ENCODE measurements at regions not wholly inside any gene's neighbourhood (a gene's known extent, or its start where the extent isn't known, plus 50 kb on each side); places are given as distances from the start of the nearest gene placed in this dataset.

DNA sequence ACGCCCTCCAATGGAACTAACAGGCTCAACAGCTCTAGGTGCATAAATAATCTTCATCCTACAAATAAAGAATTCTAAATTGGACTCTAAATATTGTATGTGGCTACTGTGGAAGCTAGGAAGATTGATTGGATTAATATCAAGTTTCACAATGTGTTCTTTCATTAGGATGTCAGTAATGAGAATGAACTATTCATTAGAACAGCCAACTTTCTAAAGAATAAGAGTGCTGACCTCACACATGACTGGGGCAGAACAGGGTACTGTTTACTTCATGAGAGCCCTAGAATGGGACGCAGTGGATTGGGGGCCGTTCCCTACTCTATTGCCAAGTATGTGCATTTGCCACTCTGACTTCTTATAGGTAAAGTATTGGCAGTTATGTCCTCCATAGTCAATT, 528.2 kb upstream of the RBFOX1 start:
- intact Hi-C loops (cut with micrococcal nuclease; ENCODE audit: unreplicated experiment): no loop called here
- Histone ChIP-seq H3K9ac (ENCODE audit: insufficient read depth, low read depth, low read length) (no peak overlapping the region), H3K4me2 (ENCODE audit: low read depth, low read length) (no peak overlapping the region), H3K4me3 (replicated peaks in 1 of 3; ENCODE audit: insufficient read depth in 1 of 3, low read depth in 2 of 3, low read length in 3 of 3) (no peak overlapping the region), H3K27me3 (ENCODE audit: control insufficient read depth in 1 of 2, insufficient read depth in 2 of 2, low read length in 2 of 2) (no peaks in the 10 kb centered on the region), H3K27ac (ENCODE audit: extremely low read length, insufficient read depth, low read length) (no peak overlapping the region), H2AFZ (ENCODE audit: low read length) (no peak overlapping the region), H3K4me1 (ENCODE audit: insufficient read depth, low read length) (no peaks in the 10 kb centered on the region), H3K36me3 (replicated peaks in 1 of 2; ENCODE audit: control insufficient read depth in 1 of 2, insufficient read depth in 2 of 2, low read length in 2 of 2) (no peaks in the 10 kb centered on the region), H3K9me3 (ENCODE audit: low read length) (peaks cover 2% of the 10 kb centered on the region; the same call in 1 of the 2 replicates), H3K79me2 (ENCODE audit: insufficient read depth, low read length) (no peaks in the 10 kb centered on the region), H4K20me1 (ENCODE audit: insufficient read depth, low read length) (no peaks in the 10 kb centered on the region)
- no peak for ATAC-seq
- POLR2A ChIA-PET: no interaction called here
- TF ChIP-seq NONO (IDR thresholded peaks at IDR 0.05) (no peak), NONO (CRISPR knock-in tag; conservative IDR thresholded peaks at IDR 0.05) (no peak), ZNF614 (CRISPR knock-in tag; IDR thresholded peaks at IDR 0.05; ENCODE audit: borderline replicate concordance) (no peak), ZNF121 (CRISPR knock-in tag; IDR thresholded peaks at IDR 0.05) (no peak), ZNF180 (CRISPR knock-in tag; IDR thresholded peaks at IDR 0.05; ENCODE audit: borderline replicate concordance, low read depth) (no peak), HOXD1 (CRISPR knock-in tag; IDR thresholded peaks at IDR 0.05) (no peak), CCDC6 (CRISPR knock-in tag; IDR thresholded peaks at IDR 0.05) (no peak), FLYWCH1 (CRISPR knock-in tag; IDR thresholded peaks at IDR 0.05) (no peak), SMC3 (IDR thresholded peaks at IDR 0.05; ENCODE audit: low read length) (no peak), KLF11 (CRISPR knock-in tag; IDR thresholded peaks at IDR 0.05) (no peak), HOXA5 (CRISPR knock-in tag; IDR thresholded peaks at IDR 0.05) (no peak), ZNF251 (CRISPR knock-in tag; IDR thresholded peaks at IDR 0.05) (no peak)
- FAIRE-seq: no peak
- no peak for DNase-seq (ENCODE audit: low spot score)
- 4% methylated on average over 3 of the region's 3 CpGs for WGBS (ENCODE audit: low lambda C conversion rate)
- in situ Hi-C loops (cut with HindIII; ENCODE audit: extremely low pct_ligation_motif_present, low pct_unique_long_range_greater_than_20kb): no loop called here
- BruUV-seq (replicated peaks): no TSS peak
- CTCF ChIA-PET (ENCODE audit: low intra/inter-chr PET ratio, low total read pairs): no interaction called here

DNA sequence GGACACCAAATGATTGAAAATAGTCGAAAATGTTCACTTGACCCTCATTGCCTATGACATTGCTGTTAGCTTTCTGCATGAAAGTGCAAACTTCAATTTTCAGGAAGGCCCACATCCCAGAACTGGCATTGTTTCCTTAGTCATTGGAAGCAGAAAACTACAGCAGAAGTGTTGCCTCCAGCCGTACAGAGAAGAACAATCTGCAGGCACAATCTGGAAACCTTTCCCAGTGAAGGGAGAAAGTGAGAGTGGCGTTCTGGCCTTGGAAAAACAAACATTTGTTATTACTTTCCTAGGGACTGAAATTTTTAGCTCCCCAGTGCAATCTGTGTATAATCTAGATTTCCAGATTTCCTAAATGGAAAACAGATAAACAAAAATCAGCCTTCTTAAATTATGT, 529.5 kb upstream of the RBFOX1 start:
- BruUV-seq (replicated peaks): no TSS peak
- Histone ChIP-seq H3K79me2 (ENCODE audit: insufficient read depth, low read length) (no peaks in the 10 kb centered on the region), H3K4me2 (ENCODE audit: low read depth, low read length) (no peak overlapping the region), H3K4me3 (replicated peaks in 1 of 3; ENCODE audit: insufficient read depth in 1 of 3, low read depth in 2 of 3, low read length in 3 of 3) (no peak overlapping the region), H3K9ac (ENCODE audit: insufficient read depth, low read depth, low read length) (no peak overlapping the region), H4K20me1 (ENCODE audit: insufficient read depth, low read length) (no peaks in the 10 kb centered on the region), H3K27ac (ENCODE audit: extremely low read length, insufficient read depth, low read length) (no peak overlapping the region), H3K36me3 (replicated peaks in 1 of 2; ENCODE audit: control insufficient read depth in 1 of 2, insufficient read depth in 2 of 2, low read length in 2 of 2) (no peaks in the 10 kb centered on the region), H3K9me3 (ENCODE audit: low read length) (peaks cover 11% of the 10 kb centered on the region; the same call in 1 of the 2 replicates), H2AFZ (ENCODE audit: low read length) (no peak overlapping the region), H3K27me3 (ENCODE audit: control insufficient read depth in 1 of 2, insufficient read depth in 2 of 2, low read length in 2 of 2) (no peaks in the 10 kb centered on the region), H3K4me1 (ENCODE audit: insufficient read depth, low read length) (no peaks in the 10 kb centered on the region)
- ChIA-PET CTCF (ENCODE audit: low intra/inter-chr PET ratio, low total read pairs) (no interaction called here), POLR2A (no interaction called here)
- TF ChIP-seq ZNF546 (CRISPR knock-in tag; conservative IDR thresholded peaks at IDR 0.05) (no peak), CENPT (CRISPR knock-in tag; IDR thresholded peaks at IDR 0.05; ENCODE audit: low read depth) (no peak), ZNF749 (CRISPR knock-in tag; IDR thresholded peaks at IDR 0.05; ENCODE audit: borderline replicate concordance) (no peak), ZNF674 (CRISPR knock-in tag; IDR thresholded peaks at IDR 0.05; ENCODE audit: low read depth) (no peak)
- FAIRE-seq: no peak
- ATAC-seq: no peak
- WGBS (ENCODE audit: low lambda C conversion rate): 1% methylated on average over 3 of the region's 3 CpGs
- intact Hi-C loops (cut with micrococcal nuclease; ENCODE audit: unreplicated experiment) (no loop called here), in situ Hi-C loops (cut with HindIII; ENCODE audit: extremely low pct_ligation_motif_present, low pct_unique_long_range_greater_than_20kb) (no loop called here)
- no peak for DNase-seq (ENCODE audit: low spot score)

Data from HepG2 (cell line).